ENCODE measurements at regions not wholly inside any gene's neighbourhood (a gene's known extent, or its start where the extent isn't known, plus 50 kb on each side); places are given as distances from the start of the nearest gene placed in this dataset.

DNA sequence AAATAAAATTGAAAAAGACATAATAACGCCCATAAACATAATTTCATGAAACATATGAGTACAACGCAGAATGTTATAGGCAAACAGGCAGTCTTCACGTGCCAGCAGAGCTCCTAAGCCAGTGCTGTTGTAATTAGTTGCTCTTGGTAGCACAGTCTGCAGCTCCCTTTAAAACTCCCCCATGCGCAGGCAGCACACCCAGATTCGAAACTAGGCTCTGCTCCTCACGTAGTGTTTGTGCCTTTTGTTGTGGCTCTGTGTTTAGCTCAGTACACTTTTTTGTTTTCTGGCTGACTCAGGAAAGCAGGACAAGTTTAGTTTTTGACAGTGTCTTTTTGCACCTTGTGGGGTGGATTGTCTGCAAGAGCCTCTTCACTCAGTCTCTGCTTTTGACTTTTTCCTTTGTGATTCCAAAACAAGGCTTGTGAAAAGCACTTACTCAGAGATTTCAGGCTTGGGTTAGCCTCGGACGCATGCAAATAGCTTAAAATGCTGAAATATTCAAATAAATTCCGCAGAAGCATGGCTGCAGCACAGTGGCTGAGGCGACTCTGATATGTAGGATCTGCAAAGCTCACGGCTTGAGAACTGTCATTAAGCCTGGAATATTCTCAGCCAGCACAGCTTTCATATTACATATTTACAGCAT, 113.6 kb downstream of the IRX1 start:
- Histone ChIP-seq H3K14ac (ENCODE audit: insufficient read depth, low read length) (no peak overlapping the region), H4K5ac (ENCODE audit: insufficient read length, low read depth, low read length) (no peak overlapping the region), H3K18ac (ENCODE audit: insufficient read length, low read depth, low read length) (peak overlapping the region; percentile 57), H4K8ac (replicated peaks; ENCODE audit: insufficient read length, low read depth, low read length) (no peak overlapping the region), H3K79me2 (ENCODE audit: insufficient read depth, low read length) (no peaks in the 10 kb centered on the region), H3K4ac (ENCODE audit: low read depth, low read length) (no peak overlapping the region), H2AFZ (ENCODE audit: low read length) (peak overlapping the region; percentile 61), H4K91ac (ENCODE audit: insufficient read length, low read depth, low read length) (no peak overlapping the region), H3K56ac (ENCODE audit: insufficient read length, low read depth, low read length) (no peak overlapping the region), H2BK12ac (ENCODE audit: insufficient read length, low read depth, low read length) (no peak overlapping the region), H4K20me1 (ENCODE audit: control insufficient read depth, insufficient read depth, insufficient read length) (no peaks in the 10 kb centered on the region), H2BK20ac (ENCODE audit: low read depth, low read length, poor library complexity, severe bottlenecking) (no peak overlapping the region), H3K4me1 (ENCODE audit: insufficient read depth, low read length) (peaks cover 11% of the 10 kb centered on the region; the same call in 1 of the 2 replicates), H3T11ph (ENCODE audit: low read length) (no peak overlapping the region), H3K79me1 (ENCODE audit: insufficient read depth, low read depth, low read length, poor library complexity, severe bottlenecking) (no peaks in the 10 kb centered on the region), H3K9me3 (ENCODE audit: control insufficient read depth, low read depth, low read length) (no peaks in the 10 kb centered on the region), H2BK120ac (ENCODE audit: low read depth, low read length, poor library complexity, severe bottlenecking) (no peak overlapping the region), H3K9ac (ENCODE audit: extremely low read depth, insufficient read length, low read length) (peak overlapping the region; percentile 7), H3K23ac (ENCODE audit: insufficient read length, low read depth, low read length) (no peak overlapping the region), H2BK15ac (ENCODE audit: low read depth, low read length) (no peak overlapping the region), H2BK5ac (ENCODE audit: insufficient read length, low read length) (no peak overlapping the region), H3K4me2 (ENCODE audit: insufficient read depth, insufficient read length, low read length) (peak overlapping the region; percentile 48), H2AK5ac (ENCODE audit: insufficient read length, low read length) (no peak overlapping the region), H3K27me3 (ENCODE audit: insufficient read depth, low read length) (no peaks in the 10 kb centered on the region), H3K23me2 (ENCODE audit: insufficient read length, low read depth, low read length, poor library complexity, severe bottlenecking) (no peaks in the 10 kb centered on the region), H3K27ac (ENCODE audit: insufficient read length, low read depth, low read length) (no peak overlapping the region)
- WGBS (ENCODE audit: extremely low coverage, insufficient read length, low lambda C conversion rate): no CpG with 5 or more reads among the region's 11 CpGs
- no peak for DNase-seq
- TF ChIP-seq, protein P1, sequence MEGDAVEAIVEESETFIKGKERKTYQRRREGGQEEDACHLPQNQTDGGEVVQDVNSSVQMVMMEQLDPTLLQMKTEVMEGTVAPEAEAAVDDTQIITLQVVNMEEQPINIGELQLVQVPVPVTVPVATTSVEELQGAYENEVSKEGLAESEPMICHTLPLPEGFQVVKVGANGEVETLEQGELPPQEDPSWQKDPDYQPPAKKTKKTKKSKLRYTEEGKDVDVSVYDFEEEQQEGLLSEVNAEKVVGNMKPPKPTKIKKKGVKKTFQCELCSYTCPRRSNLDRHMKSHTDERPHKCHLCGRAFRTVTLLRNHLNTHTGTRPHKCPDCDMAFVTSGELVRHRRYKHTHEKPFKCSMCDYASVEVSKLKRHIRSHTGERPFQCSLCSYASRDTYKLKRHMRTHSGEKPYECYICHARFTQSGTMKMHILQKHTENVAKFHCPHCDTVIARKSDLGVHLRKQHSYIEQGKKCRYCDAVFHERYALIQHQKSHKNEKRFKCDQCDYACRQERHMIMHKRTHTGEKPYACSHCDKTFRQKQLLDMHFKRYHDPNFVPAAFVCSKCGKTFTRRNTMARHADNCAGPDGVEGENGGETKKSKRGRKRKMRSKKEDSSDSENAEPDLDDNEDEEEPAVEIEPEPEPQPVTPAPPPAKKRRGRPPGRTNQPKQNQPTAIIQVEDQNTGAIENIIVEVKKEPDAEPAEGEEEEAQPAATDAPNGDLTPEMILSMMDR (conservative IDR thresholded peaks at IDR 0.05): no peak
- no peaks in the 10 kb centered on the region for H3K36me3 Mint-ChIP-seq (ENCODE audit: insufficient read depth in 1 of 3, low read depth in 3 of 3)
- H3K4me1 Mint-ChIP-seq: peaks cover 14 to 20% of the 10 kb centered on the region in 2 experiments
- H3K27ac Mint-ChIP-seq: peak overlapping the region; percentile 69 to 84 (median 81); a peak in 4 of 7 replicates
- H3K4me3 Mint-ChIP-seq: peak overlapping the region; percentile 28 to 64
- H3K27me3 Mint-ChIP-seq (ENCODE audit: low read depth): peaks cover 4% of the 10 kb centered on the region
- no peaks in the 10 kb centered on the region for H3K9me3 Mint-ChIP-seq

Data from H9 (cell line).